OCI-LY3 (cell line): ENCODE measurements at regions not wholly inside any gene's neighbourhood (a gene's known extent, or its start where the extent isn't known, plus 50 kb on each side); places are given as distances from the start of the nearest gene placed in this dataset.

Source experiments
- H2AFZ ChIP-seq: fragments of 200-600, 300-600 bp; shearing (Covaris generic); 2 replicates; pipeline ENCODE4 v1.6.0; 2014; ENCODE audit warnings: antibody characterized with exemption, low read depth, low read length
- H3K27ac ChIP-seq: fragments of 200-600, 300-600 bp; sonication (generic); 2 replicates; pipeline ENCODE4 v1.5.1; 2014; ENCODE audit warnings: mild to moderate bottlenecking, low read length, moderate library complexity, mixed read lengths
- H3K27me3 ChIP-seq: fragments of 200-600, 300-600 bp; sonication (generic); 2 replicates; pipeline ENCODE4 v1.6.1; 2014; ENCODE audit warnings: low read depth, low read length, mixed read lengths
- H3K36me3 ChIP-seq: fragments of 200-600, 300-600 bp; sonication (generic); replicated peaks from 2 replicates; pipeline ENCODE3; 2014; ENCODE audit warnings: low read depth, low read length, mixed read lengths
- H3K4me1 ChIP-seq: fragments of 300-600, 200-600 bp; sonication (generic); 2 replicates; pipeline ENCODE4 v1.6.1; 2014; ENCODE audit warnings: low read length, mixed read lengths
- H3K4me2 ChIP-seq: fragments of 200-600, 300-600 bp; sonication (generic); 2 replicates; pipeline ENCODE4 v1.6.1; 2014; ENCODE audit warnings: low read length, mixed read lengths
- H3K4me3 ChIP-seq: fragments of 300-600, 200-600 bp; sonication (generic); 2 replicates; pipeline ENCODE4 v1.5.1; 2014; ENCODE audit warnings: antibody characterized with exemption, mild to moderate bottlenecking, low read length, moderate library complexity
- H3K79me2 ChIP-seq: fragments of 300-600, 200-600 bp; shearing (Covaris generic); 2 replicates; pipeline ENCODE4 v1.6.1; 2014; ENCODE audit warnings: mild to moderate bottlenecking, low read length, mixed read lengths
- H3K9ac ChIP-seq: fragments of 300-600, 200-600 bp; shearing (Covaris generic); 2 replicates; pipeline ENCODE4 v1.6.0; 2014; ENCODE audit warnings: mild to moderate bottlenecking, low read length, moderate library complexity
- H3K9me3 ChIP-seq: fragments of 200-600, 300-600 bp; shearing (Covaris generic); 2 replicates; pipeline ENCODE4 v1.6.1; 2014; ENCODE audit warnings: low read length, mixed read lengths; ENCODE audit not compliant: insufficient read depth
- H4K20me1 ChIP-seq: fragments of 200-600, 300-600 bp; sonication (generic); 2 replicates; pipeline ENCODE4 v1.6.1; 2016; ENCODE audit warnings: low read length, mixed read lengths; ENCODE audit not compliant: insufficient read depth
- CTCF ChIP-seq: fragments of 200-600, 300-600 bp; sonication (generic); IDR thresholded peaks from 2 replicates; pipeline ENCODE4 v1.5.1; 2014; ENCODE audit warnings: antibody characterized with exemption, low read length, low read depth
- EZH2phosphoT487 ChIP-seq: fragments of 200-600 bp; shearing (Covaris generic); IDR thresholded peaks from 2 replicates; pipeline ENCODE4 v1.6.1; 2018; ENCODE audit warnings: antibody characterized with exemption, mixed run types, low read depth

- H3K79me2 ChIP-seq: no peaks in the 10 kb centered on the region
- H3K27ac ChIP-seq: no peak overlapping the region
- no peaks in the 10 kb centered on the region for H3K36me3 ChIP-seq
- no peaks in the 10 kb centered on the region for H3K27me3 ChIP-seq
- TF ChIP-seq EZH2phosphoT487 (no peak), CTCF (no peak)
- no peak overlapping the region for H3K9ac ChIP-seq
- H3K9me3 ChIP-seq: no peaks in the 10 kb centered on the region
- H2AFZ ChIP-seq: no peak overlapping the region
- no peaks in the 10 kb centered on the region for H4K20me1 ChIP-seq
- no peak overlapping the region for H3K4me3 ChIP-seq
- peaks cover 38% of the 10 kb centered on the region for H3K4me1 ChIP-seq
- H3K4me2 ChIP-seq: no peak overlapping the region
Measured at GRCh38 chr18:41659438-41660130, 295.4 kb upstream of the PIK3C3 start.

GRCh38 chr18:41657189-41657588, 297.8 kb upstream of the PIK3C3 start:
- TF ChIP-seq CTCF (no peak), EZH2phosphoT487 (no peak)

GRCh38 chr18:41655074-41655473, 300.0 kb upstream of the PIK3C3 start:
- Histone ChIP-seq H3K9me3 (no peaks in the 10 kb centered on the region), H2AFZ (no peak overlapping the region)

More at GRCh38 chr18:41657189-41657588, 297.8 kb upstream of the PIK3C3 start:
- Histone ChIP-seq H3K4me3 (no peak overlapping the region), H3K9me3 (no peaks in the 10 kb centered on the region), H3K4me1 (peaks cover 40% of the 10 kb centered on the region), H2AFZ (no peak overlapping the region), H3K4me2 (no peak overlapping the region), H3K9ac (no peak overlapping the region), H4K20me1 (no peaks in the 10 kb centered on the region), H3K36me3 (no peaks in the 10 kb centered on the region), H3K27ac (no peak overlapping the region), H3K27me3 (no peaks in the 10 kb centered on the region), H3K79me2 (no peaks in the 10 kb centered on the region)

GRCh38 chr18:41647914-41648313, 307.1 kb upstream of the PIK3C3 start:
- Histone ChIP-seq H4K20me1 (no peaks in the 10 kb centered on the region), H3K27ac (no peak overlapping the region), H3K27me3 (peaks cover 5% of the 10 kb centered on the region; the same call in 1 of the 2 replicates), H3K4me3 (no peak overlapping the region), H3K36me3 (peaks cover 4% of the 10 kb centered on the region), H2AFZ (no peak overlapping the region), H3K4me1 (peaks cover 28% of the 10 kb centered on the region), H3K79me2 (no peaks in the 10 kb centered on the region), H3K9ac (no peak overlapping the region), H3K9me3 (no peaks in the 10 kb centered on the region; the same call in 1 of the 2 replicates), H3K4me2 (no peak overlapping the region)
- TF ChIP-seq CTCF (no peak), EZH2phosphoT487 (no peak)

More at GRCh38 chr18:41655074-41655473, 300.0 kb upstream of the PIK3C3 start:
- Histone ChIP-seq H4K20me1 (no peaks in the 10 kb centered on the region), H3K79me2 (no peaks in the 10 kb centered on the region), H3K4me1 (peaks cover 25% of the 10 kb centered on the region), H3K4me3 (no peak overlapping the region), H3K27ac (no peak overlapping the region), H3K9ac (no peak overlapping the region), H3K27me3 (no peaks in the 10 kb centered on the region), H3K4me2 (peak overlapping the region; percentile 37), H3K36me3 (no peaks in the 10 kb centered on the region)
- TF ChIP-seq CTCF (no peak), EZH2phosphoT487 (no peak)
